Activated CD8-positive, alpha-beta memory T cell treated with anti-CD3 and anti-CD28 coated beads, Interleukin-2, amount 50 U/mL, for 24 hours (primary cell): ENCODE measurements at regions not wholly inside any gene's neighbourhood (a gene's known extent, or its start where the extent isn't known, plus 50 kb on each side); places are given as distances from the start of the nearest gene placed in this dataset.
"Not testable (repeated sequence)": the region's sequence is repeated elsewhere in the genome, so short reads cannot be mapped to it uniquely, and the experiment has no call there.

Experiments used
- DNase-seq: peaks from one replicate; pipeline ENCODE4 v3.0.0-alpha.2; 2020; ENCODE audit errors: extremely low read depth

GRCh38 chr2:62410926-62411456 is 95.0 kb downstream of the TMEM17 start:
- DNase-seq, result no peak

GRCh38 chr2:62410015-62410453 is 96.0 kb downstream of the TMEM17 start:
- DNase-seq, result no peak

- no peak for DNase-seq
These were observed 96.6 kb downstream of the TMEM17 start for GRCh38 chr2:62409442-62409841.

- DNase-seq, result no peak
These were observed 97.7 kb downstream of the TMEM17 start for GRCh38 chr2:62408241-62408677.

GRCh38 chr2:62407838-62408237 is 98.2 kb downstream of the TMEM17 start:
- no peak for DNase-seq

GRCh38 chr2:62407401-62407800 is 98.6 kb downstream of the TMEM17 start:
- DNase-seq, result no peak

GRCh38 chr2:62406573-62407043 is 99.4 kb downstream of the TMEM17 start:
- DNase-seq, result no peak

- no peak for DNase-seq
These were observed 101.1 kb downstream of the TMEM17 start for GRCh38 chr2:62404913-62405312.

GRCh38 chr2:62402156-62402555 is 103.8 kb downstream of the TMEM17 start:
- no peak for DNase-seq

GRCh38 chr2:62398356-62398755 is 107.6 kb downstream of the TMEM17 start:
- DNase-seq, result no peak

- no peak for DNase-seq
These were observed 109.1 kb downstream of the TMEM17 start for GRCh38 chr2:62396880-62397279.

- no peak for DNase-seq
These were observed 112.7 kb downstream of the TMEM17 start for GRCh38 chr2:62393293-62393692.

- no peak for DNase-seq
These were observed 114.3 kb downstream of the TMEM17 start for GRCh38 chr2:62391696-62392095.

- not testable (repeated sequence) for DNase-seq
These were observed 119.6 kb downstream of the TMEM17 start for GRCh38 chr2:62386378-62386777.

GRCh38 chr2:62383846-62384245 is 122.1 kb downstream of the TMEM17 start:
- DNase-seq, result no peak

- no peak for DNase-seq
These were observed 123.2 kb downstream of the TMEM17 start for GRCh38 chr2:62382757-62383156.

GRCh38 chr2:62382122-62382521 is 123.9 kb downstream of the TMEM17 start:
- no peak for DNase-seq

GRCh38 chr2:62381656-62382055 is 124.3 kb downstream of the TMEM17 start:
- no peak for DNase-seq

GRCh38 chr2:62379566-62379965 is 126.4 kb downstream of the TMEM17 start:
- no peak for DNase-seq

- no peak for DNase-seq
These were observed 130.9 kb downstream of the TMEM17 start for GRCh38 chr2:62375113-62375420.

- DNase-seq, result no peak
These were observed 131.5 kb downstream of the TMEM17 start for GRCh38 chr2:62374301-62375112.

- no peak for DNase-seq
These were observed 133.2 kb downstream of the TMEM17 start for GRCh38 chr2:62372824-62373223.
